HG03066 (cell line): ENCODE measurements at regions not wholly inside any gene's neighbourhood (a gene's known extent, or its start where the extent isn't known, plus 50 kb on each side); places are given as distances from the start of the nearest gene placed in this dataset.
"Not testable (repeated sequence)": the region's sequence is repeated elsewhere in the genome, so short reads cannot be mapped to it uniquely, and the experiment has no call there.

ENCODE experiments used
- ATAC-seq: cut with Tn5 transposase; IDR thresholded peaks from one replicate; pipeline ENCODE4 v1.9.1; 2021; ENCODE audit warnings: low read depth; ENCODE audit not compliant: unreplicated experiment

DNA sequence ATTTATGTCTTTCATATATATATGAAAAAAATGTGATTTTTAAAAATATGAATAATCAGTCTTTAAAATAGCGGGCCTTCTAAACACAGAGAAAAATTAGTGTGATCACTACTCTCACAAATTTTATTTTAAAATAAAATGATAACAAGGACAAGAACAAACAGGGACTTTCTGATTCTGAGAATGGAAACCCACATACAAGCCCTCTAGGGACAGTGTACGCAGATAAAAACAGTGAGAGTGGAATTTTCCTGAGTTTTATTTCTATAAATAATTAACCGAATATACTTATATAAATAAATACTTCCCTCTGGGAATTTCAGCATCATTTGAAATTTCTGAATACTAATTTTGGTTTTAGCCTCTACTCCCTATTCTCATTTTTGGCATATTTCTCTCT is 201.4 kb upstream of the CBLB start:
- ATAC-seq: no peak

DNA sequence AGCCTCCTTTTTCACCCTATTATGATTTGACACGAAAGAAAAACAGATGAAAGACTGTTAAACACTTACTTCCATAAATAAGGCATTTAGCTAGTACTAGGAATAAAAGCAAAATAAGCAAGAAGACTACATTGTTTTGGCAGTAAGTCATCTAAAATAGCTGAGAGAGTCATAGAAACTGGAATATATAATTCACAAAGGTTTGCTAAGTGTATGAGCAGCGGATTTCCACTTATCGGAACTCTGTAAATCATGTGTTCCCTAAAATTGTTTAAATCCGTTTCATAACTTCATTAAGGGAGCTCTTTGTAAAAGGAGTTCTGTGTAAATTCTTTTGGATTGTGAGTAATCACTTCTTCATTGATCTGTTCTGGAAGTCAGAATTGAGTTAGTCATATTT is 202.5 kb upstream of the CBLB start:
- no peak for ATAC-seq

DNA sequence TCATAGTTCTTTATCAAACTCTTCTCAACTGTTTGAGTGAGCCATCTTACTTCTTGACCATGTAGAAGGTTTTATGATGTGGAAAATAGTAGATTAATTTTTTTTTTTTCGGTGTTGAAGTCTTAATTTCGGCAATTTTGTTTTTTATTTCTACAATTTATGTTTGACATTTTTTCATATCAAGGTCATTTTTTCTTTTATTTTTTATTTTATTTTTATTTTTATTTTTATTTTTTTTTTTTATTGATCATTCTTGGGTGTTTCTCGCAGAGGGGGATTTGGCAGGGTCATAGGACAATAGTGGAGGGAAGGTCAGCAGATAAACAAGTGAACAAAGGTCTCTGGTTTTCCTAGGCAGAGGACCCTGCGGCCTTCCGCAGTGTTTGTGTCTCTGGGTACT is 203.8 kb upstream of the CBLB start:
- not testable (repeated sequence) for ATAC-seq

DNA sequence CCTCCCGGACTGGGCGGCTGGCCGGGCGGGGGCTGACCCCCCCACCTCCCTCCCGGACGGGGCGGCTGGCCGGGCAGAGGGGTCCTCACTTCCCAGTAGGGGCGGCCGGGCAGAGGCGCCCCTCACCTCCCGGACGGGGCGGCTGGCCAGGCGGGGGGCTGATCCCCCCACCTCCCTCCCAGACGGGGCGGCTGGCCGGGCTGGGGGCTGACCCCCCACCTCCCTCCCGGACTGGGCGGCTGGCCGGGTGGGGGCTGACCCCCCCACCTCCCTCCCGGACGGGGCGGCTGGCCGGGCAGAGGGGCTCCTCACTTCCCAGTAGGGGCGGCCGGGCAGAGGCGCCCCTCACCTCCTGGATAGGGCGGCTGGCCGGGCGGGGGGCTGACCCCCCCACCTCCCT is 205.0 kb upstream of the CBLB start:
- ATAC-seq: not testable (repeated sequence)

DNA sequence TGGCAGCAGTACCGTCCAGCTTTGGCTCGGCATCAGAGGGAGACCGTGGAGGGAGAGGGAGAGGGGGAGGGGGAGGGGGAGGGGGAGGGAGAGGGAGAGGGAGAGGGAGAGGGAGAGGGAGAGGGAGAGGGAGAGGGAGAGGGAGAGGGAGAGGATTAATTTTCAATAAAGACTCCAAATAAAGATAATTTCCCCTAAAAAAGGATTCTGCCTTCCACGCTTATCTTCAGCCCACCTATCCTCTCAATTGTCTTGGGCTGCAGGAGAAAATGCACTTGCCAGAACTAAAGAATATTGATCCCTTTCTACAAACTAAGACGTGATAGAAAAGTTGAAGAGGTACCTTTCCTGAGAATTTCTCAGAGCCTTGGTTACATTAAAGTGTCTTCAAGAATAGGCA is 206.9 kb upstream of the CBLB start:
- not testable (repeated sequence) for ATAC-seq

DNA sequence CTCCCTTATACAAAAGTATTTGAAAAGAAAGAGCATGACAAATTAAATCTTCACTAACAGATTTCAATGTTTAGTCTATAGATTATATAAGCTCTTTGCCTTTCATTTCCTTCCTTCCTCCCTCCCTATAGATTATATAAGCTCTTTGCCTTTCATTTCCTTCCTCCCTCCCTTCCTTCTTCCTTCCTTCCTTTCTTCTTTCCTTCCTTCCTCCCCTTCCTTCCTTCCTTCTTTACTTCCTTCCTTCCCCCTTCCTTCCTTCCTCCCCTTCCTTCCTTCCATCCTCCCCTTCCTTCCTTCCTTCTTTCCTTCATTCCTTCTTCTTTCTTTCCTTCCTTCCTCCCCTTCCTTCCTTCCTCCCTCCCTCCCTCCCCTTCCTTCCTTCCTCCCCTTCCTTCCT is 209.8 kb upstream of the CBLB start:
- no peak for ATAC-seq

DNA sequence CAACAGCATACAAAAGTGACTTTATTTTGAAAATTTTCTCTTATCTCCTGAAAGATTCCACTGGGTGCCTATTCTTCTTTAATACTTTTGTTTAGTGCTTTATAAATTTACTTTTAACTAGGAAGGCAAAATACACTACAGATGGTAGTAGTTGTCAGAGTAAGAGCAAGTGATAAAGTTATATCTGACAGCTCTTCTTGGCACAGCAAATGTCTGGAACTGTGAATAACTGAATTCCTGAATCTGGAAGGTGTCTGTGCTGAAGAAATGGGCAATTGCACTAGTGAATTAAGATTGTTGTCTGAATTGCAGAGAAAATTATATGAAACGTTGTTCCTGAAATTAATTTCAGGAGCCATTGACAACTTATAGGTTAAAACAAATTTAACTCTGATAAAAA is 213.8 kb upstream of the CBLB start:
- no peak for ATAC-seq

DNA sequence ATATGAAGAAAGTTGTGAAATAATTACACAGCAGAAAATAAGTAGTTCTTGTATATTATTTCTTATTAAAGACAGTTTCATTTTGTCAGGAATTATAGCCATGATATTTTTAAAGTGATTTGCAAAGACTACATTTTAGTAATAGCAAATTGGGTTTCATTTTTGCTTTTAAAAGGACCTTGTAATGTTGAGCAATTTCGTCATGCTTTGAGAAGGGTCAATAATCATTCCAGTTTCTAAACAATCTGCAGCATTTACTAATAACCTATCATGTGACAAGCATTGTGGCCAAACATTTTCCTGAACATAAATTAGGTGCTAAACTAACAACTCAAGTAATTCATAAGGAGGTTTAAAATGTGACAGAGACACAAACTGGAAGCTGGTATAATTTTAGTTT is 214.4 kb upstream of the CBLB start:
- ATAC-seq: peak; percentile 58

DNA sequence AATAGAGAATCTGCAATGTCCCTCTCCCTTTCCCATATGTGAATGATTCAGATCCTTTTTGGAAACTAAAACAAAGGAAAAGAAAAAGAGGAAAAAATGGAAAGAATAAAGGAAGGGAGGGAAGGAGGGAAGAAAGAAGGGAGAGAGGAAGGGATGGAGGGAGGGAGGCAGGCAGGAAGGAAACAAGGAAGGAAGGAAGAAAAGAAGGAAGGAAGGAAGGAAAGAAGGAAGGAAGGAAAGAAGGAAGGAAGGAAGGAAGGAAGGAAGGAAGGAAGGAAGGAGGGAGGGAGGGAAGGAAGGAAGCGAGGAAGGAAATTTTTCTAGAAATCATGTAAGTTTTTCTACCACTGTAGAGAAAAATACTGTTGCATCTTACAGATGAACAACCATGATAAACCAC is 215.0 kb upstream of the CBLB start:
- no peak for ATAC-seq

DNA sequence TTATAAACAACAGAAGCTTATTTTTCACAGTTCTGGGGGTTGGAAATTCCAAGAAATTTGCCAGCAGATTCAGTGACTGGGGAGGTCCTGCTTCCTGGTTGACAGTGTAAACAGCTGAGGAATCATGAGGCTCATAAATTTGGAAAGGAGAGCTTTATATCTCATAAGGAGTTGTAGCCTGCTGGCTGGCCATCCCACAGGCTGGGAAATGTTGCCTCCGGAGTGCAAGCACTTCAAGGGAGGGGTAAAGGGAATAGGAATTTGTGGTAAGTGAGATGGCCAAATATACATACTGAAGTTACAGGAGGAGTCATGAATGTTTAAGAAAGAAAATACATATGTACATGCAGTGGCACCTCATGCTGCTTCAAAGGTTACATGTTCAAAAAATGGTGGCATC is 217.2 kb upstream of the CBLB start:
- no peak for ATAC-seq

DNA sequence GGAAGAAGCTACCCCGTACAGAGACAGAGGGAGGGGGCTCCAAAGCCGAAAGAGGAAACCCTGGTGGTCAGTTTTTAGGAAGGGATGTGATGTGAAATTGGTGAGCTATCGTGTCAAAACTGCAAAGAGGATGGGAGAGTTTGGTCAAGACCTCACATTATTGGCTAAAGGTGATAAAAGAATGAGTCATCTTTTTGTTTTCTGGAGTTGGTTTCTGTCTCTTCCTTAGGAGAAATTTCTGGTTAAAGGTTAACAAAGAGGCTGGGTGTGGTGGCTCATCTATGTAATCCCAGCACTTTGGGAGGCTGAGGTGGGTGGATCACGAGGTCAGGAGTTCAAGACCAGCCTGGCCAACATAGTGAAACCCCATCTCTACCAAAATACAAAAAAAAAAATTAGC is 217.8 kb upstream of the CBLB start:
- no peak for ATAC-seq

DNA sequence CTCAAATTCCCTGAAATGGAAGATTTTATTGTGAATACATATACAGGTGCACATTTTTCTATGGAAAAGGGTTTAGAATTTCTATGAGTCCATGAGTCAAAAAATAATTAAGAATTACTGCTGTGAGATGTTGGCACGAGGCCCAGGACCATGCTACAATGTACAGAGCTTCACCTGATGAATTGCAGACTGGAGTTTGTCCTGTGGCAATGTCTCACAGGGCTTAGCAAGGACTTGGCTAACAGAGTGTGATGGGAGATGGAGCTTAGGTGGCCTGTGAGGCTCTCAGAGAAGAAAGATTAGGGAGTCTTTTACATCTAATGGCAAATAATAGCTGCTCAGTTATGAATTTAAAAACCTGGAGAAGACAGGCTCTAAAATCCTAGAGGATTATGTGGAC is 219.5 kb upstream of the CBLB start:
- no peak for ATAC-seq

DNA sequence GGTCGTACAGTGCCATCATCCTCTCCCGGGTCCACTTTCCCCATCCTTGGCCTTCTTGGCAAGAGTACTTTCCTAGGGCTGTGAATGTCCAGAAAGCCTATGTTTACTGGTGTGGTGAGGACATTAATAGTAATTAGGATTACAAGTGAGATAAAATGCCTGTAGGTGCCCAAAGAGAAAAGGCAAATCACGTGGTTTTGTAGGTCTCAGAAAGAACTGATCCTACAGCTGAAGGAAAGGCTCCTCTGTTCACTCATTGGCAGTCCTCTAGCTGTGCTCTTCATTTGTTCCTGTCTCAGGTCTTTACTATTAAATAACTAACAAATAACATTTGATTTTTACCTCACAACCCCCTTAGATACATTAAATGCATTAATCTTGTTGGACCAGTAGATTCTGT is 220.1 kb upstream of the CBLB start:
- ATAC-seq: no peak

DNA sequence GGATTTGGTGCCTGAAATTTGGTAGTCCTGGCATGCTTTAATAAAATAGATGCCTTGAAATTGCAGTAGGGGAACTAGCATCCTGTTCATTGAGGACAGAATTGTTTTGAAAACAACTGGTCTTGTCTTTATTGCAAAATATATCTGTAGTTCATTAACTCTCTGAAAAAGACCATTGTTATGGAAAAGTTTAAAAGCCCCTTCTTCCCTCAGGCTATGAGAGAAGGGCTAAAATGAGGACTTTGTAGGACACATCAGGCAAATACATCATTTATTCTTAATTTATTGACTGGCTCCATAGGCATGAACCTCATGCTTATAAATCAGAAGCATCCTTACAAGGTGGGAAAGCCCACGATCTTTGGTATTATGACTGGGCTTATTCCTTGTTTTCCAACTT is 221.0 kb upstream of the CBLB start:
- no peak for ATAC-seq

DNA sequence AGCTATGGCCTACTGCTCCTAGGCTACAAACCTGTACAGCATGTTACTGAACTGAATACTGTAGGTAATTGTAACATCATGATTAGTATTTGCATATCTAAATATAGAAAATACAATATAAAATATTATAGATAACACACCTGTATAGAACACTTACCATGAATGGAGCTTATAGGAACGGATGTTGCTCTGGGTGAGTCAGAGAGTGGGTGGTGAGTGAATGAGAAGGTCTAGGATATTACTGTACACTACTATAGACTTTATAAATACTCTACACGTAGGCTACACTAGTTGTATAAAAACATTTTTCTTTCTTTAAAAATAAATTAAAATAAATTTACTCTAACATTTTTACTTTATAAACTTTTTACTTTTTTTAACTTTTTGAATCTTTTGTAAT is 224.0 kb upstream of the CBLB start:
- ATAC-seq: no peak

DNA sequence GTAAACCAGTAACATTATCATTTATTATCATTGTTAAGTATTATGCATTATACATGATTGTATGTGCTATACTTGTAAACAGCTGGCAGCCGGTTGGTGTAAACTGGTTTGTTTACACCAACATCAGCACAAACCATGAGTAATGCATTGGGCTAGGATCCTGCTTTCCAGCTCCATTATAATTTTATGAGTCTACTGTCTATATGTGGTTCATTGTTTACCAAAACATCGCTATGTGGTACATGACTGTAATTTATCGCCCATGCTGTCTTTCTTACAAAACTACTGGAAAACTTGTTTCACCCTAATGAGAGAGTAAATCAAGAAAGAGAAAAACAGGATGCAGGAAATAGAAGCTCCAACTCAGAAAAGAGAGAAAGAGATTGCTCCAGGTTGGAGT is 224.8 kb upstream of the CBLB start:
- ATAC-seq: no peak

DNA sequence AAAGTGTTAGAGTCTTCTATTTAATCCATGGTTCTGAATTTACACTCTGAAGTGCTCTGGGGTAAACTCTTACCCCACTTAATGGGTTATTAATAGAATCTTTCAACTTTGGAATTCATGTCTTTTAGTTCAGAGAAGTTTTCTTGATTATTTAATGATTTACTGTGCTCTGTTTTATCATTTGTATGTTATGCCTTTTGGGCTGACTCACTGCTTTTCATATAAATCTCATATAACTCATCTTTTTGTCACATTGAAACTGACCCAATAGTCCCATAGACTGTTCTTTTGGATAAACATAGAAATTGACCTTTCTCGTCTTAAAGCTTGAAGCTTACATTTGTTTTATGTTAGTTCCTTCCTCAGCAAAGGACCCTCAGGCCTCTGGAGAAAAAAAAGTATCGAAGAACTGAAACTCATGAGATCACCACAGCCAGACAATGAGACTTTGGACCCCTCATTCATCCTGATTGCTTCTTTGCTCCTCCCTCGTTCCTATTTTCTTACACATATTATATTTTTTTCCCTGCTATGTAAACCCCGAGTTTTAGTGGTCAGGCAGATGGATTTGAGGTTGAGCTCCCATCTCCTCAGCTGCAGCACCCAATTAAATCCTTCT is 229.1 kb upstream of the CBLB start:
- no peak for ATAC-seq

DNA sequence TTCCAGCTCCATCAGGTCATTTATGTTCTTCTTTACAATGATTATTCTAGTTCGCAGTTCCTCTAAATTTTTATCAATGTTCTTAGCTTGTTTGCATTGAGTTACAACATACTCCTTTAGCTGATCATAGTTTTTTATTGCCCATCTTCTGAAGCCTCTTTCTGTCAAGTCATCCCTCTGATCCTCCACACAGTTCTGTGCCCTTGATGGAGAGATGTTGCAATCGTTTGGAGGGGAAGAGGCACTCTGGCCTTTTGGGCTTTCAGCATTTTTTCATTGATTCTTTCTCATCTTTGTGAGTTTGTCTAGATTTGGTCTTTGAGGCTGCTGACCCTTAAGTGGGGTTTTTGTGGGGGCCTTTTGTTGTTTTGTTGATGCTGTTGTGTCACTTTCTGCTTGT is 234.6 kb upstream of the CBLB start:
- no peak for ATAC-seq

DNA sequence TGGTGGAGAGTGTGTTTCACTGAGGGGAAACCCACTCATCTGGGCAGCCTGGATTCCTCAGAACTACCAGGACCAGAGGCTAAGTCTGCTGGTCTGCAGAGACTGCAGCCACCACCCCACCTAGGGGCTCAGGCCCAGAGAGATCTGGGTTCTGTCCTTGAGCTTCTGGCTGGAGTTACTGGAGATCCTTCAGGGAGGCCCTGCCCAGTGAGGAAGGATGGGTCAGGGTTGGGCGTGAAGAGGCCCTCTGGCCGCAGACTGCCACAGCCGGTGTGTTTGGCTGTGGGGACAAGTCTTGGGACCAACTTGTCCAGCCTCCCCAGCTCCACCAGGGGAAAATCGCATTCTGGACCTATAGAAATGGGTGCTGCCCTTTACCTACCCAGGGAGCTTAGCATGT is 235.3 kb upstream of the CBLB start:
- ATAC-seq: no peak

DNA sequence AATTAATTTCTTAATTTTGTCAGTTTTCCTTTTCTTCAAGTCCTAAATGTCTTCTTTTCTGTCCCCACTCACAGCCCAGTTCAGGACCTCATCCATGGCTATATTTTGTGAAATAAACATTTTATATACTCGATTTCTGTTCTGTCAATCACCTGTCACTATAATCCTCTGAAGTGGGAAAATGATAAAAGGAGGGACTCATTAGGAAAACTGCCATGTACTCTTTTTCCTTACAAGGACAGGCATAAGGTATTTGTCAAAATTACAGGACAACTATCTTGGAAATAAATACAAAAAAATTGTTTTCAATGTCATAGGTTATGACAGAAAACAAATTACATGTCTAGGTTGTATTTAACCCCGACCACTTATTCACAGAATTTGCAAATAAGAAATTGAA is 240.1 kb upstream of the CBLB start:
- no peak for ATAC-seq

DNA sequence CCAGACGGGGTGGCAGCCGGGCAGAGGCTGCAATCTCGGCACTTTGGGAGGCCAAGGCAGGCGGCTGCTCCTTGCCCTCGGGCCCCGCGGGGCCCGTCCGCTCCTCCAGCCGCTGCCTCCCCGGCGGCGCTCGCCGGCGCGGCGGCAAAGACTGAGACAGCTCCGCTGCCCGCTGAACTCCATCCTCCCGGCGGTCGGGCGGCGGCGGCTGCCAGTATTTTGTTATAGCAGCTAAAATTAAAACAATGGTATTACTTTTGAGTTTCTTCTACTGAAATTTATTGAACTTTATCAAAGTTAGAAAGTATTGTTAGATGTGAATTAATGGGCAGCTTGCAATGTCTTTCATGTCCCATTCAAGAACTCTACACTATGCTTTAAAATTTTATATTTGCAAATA is 243.7 kb upstream of the CBLB start:
- ATAC-seq: not testable (repeated sequence)

DNA sequence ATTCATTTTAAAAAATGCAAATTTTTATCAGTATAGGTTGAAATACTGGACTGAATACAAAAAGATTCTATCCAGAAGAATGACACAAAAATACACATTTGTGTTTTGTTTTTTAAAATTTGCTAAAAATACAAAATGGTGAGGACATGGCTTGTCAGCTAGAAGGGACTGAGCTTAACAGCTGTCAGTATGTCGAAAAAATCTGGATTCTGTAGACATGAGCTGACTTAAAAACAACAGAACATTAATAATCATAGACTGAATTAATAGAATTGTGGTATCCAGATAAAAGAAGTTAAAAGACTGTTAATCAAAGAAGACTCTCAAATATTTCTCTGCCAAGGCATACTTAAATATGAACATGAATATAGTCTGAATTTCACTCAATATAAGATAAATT is 244.9 kb upstream of the CBLB start:
- no peak for ATAC-seq

DNA sequence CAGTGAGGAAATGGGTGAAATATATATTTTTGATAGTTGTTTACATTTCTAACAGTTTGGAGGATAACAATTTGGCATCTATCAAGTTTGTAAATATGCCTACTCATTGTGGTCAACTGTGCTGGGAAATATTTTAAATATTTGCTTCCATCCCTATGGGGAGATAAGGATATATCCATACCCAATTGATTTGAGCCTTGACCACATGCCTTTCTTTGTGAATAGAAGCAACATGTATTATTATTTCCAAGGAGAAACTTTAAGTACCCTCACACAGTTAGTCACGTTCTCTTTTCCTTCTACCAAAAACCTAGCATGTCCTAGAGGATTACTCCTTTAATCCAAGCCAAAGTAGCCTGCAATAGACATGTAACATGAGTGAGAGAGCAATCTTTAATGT is 245.4 kb upstream of the CBLB start:
- ATAC-seq: no peak
